MM.1S (cell line): ENCODE measurements at regions not wholly inside any gene's neighbourhood (a gene's known extent, or its start where the extent isn't known, plus 50 kb on each side); places are given as distances from the start of the nearest gene placed in this dataset.

Experiments used
- DNase-seq: peaks from one replicate; pipeline ENCODE4 v3.0.0-alpha.2; 2015
- H2AFZ ChIP-seq: fragments of 300-600 bp; sonication (generic); 2 replicates; pipeline ENCODE4 v1.6.0; 2016; ENCODE audit warnings: antibody characterized with exemption, low read length
- H3F3A ChIP-seq: fragments of 300-600 bp; sonication (generic); 2 replicates; pipeline ENCODE4 v1.6.1; 2016; ENCODE audit warnings: mild to moderate bottlenecking, antibody characterized with exemption, low read length, moderate library complexity, mixed read lengths; ENCODE audit not compliant: insufficient read depth
- H3K27ac ChIP-seq: fragments of 300-600 bp; sonication (generic); 2 replicates; pipeline ENCODE4 v1.5.1; 2016; ENCODE audit warnings: mild to moderate bottlenecking, low read length
- H3K27me3 ChIP-seq: fragments of 300-600 bp; sonication (generic); replicated peaks from 2 replicates; pipeline ENCODE4 v1.6.0; 2016; ENCODE audit warnings: low read length; ENCODE audit not compliant: insufficient read depth
- H3K36me3 ChIP-seq: fragments of 300-600 bp; sonication (generic); replicated peaks from 2 replicates; pipeline ENCODE4 v1.6.1; 2016; ENCODE audit warnings: mild to moderate bottlenecking, low read length, mixed read lengths; ENCODE audit not compliant: insufficient read depth
- H3K4me1 ChIP-seq: fragments of 300-600 bp; sonication (generic); 2 replicates; pipeline ENCODE4 v1.6.1; 2016; ENCODE audit warnings: low read length, mixed read lengths
- H3K4me2 ChIP-seq: fragments of 300-600 bp; sonication (generic); 2 replicates; pipeline ENCODE4 v1.6.0; 2016; ENCODE audit warnings: low read depth, low read length
- H3K4me3 ChIP-seq: fragments of 300-600 bp; sonication (generic); 2 replicates; pipeline ENCODE4 v1.5.1; 2016; ENCODE audit warnings: low read length, mixed read lengths
- H3K79me2 ChIP-seq: fragments of 300-600 bp; sonication (generic); 2 replicates; pipeline ENCODE4 v1.6.1; 2016; ENCODE audit warnings: mixed run types, low read length, mixed read lengths
- H3K9ac ChIP-seq: fragments of 300-600 bp; sonication (generic); 2 replicates; pipeline ENCODE4 v1.6.1; 2016; ENCODE audit warnings: low read length, mixed read lengths
- H3K9me2 ChIP-seq: fragments of 300-600 bp; sonication (generic); replicated peaks from 2 replicates; pipeline ENCODE4 v1.6.1; 2016; ENCODE audit warnings: mild to moderate bottlenecking, low read length, mixed read lengths; ENCODE audit not compliant: insufficient read depth
- H3K9me3 ChIP-seq: fragments of 300-600 bp; sonication (generic); replicated peaks from 2 replicates; pipeline ENCODE4 v1.6.1; 2016; ENCODE audit warnings: mild to moderate bottlenecking, low read length, mixed read lengths; ENCODE audit not compliant: insufficient read depth
- H4K20me1 ChIP-seq: fragments of 300-600 bp; sonication (generic); 2 replicates; pipeline ENCODE4 v1.6.1; 2016; ENCODE audit warnings: mild to moderate bottlenecking, low read length, moderate library complexity, mixed read lengths; ENCODE audit not compliant: insufficient read depth
- EZH2 ChIP-seq: fragments of 300-600 bp; sonication (generic); optimal IDR thresholded peaks from 2 replicates; pipeline ENCODE3; 2017; ENCODE audit warnings: low read depth, mild to moderate bottlenecking, antibody characterized with exemption, low read length, mixed read lengths
- EZH2phosphoT487 ChIP-seq: fragments of 300-600 bp; sonication (generic); IDR thresholded peaks from 2 replicates; pipeline ENCODE4 v1.6.1; 2018; ENCODE audit warnings: antibody characterized with exemption, low read length
- TF ChIP-seq, protein P1 (sequence below): fragments of 300-600 bp; sonication (generic); IDR thresholded peaks from 2 replicates; pipeline ENCODE4 v1.5.1; 2016; ENCODE audit warnings: antibody characterized with exemption, low read length, mixed read lengths

DNA sequence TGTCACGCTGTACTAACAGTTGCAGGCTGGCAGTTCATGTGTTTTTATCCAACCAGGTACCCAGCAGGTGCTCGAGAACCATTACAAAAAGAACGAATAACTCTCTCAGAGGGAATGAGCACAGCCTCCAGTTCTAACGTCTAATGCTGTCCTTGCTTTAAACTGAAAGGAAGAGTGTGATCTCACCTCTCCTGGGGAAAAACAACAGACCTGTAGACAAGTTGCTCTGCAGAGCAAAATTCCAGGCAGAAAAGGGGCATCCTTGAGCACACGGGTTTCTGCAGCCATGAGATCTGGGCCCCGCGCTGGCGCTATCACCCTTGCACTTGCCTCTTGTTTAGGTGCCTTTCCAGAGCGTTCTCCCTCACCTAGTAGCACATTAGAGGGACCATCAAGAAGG, 92.5 kb upstream of the DNAH5 start:
- no peaks in the 10 kb centered on the region for H3F3A ChIP-seq
- no peaks in the 10 kb centered on the region for H3K9me2 ChIP-seq
- no peaks in the 10 kb centered on the region for H3K79me2 ChIP-seq
- H3K4me3 ChIP-seq: no peak overlapping the region
- H4K20me1 ChIP-seq: no peaks in the 10 kb centered on the region
- no peaks in the 10 kb centered on the region for H3K9me3 ChIP-seq
- TF ChIP-seq, protein P1, sequence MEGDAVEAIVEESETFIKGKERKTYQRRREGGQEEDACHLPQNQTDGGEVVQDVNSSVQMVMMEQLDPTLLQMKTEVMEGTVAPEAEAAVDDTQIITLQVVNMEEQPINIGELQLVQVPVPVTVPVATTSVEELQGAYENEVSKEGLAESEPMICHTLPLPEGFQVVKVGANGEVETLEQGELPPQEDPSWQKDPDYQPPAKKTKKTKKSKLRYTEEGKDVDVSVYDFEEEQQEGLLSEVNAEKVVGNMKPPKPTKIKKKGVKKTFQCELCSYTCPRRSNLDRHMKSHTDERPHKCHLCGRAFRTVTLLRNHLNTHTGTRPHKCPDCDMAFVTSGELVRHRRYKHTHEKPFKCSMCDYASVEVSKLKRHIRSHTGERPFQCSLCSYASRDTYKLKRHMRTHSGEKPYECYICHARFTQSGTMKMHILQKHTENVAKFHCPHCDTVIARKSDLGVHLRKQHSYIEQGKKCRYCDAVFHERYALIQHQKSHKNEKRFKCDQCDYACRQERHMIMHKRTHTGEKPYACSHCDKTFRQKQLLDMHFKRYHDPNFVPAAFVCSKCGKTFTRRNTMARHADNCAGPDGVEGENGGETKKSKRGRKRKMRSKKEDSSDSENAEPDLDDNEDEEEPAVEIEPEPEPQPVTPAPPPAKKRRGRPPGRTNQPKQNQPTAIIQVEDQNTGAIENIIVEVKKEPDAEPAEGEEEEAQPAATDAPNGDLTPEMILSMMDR: no peak
- no peak for TF ChIP-seq EZH2phosphoT487
- no peak for TF ChIP-seq EZH2
- H3K27ac ChIP-seq: no peak overlapping the region
- H3K27me3 ChIP-seq: no peaks in the 10 kb centered on the region
- no peak overlapping the region for H2AFZ ChIP-seq
- H3K4me2 ChIP-seq: no peak overlapping the region
- no peak overlapping the region for H3K9ac ChIP-seq
- no peak for DNase-seq
- H3K36me3 ChIP-seq: no peaks in the 10 kb centered on the region
- H3K4me1 ChIP-seq: no peaks in the 10 kb centered on the region

DNA sequence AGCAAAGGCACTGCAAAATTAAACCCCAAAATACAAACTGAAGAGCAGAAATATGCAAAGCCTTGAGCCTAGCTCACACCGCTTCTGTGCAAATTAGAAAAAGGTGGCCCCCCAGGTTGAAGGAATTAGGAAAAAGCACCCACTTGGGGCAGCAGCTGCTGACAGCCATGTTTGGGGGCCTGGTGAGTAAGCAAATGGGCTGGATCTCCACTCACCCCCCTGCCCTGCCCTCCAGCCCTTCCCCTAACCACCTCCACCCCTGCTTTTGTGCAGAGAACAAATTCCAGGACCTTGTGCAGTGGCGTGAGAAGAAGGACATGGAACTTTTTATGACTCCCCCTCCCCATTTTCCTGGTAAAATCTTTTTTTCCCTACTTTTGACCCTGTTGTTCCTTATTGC, 92.0 kb upstream of the DNAH5 start:
- DNase-seq: no peak
- no peaks in the 10 kb centered on the region for H3K36me3 ChIP-seq
- no peaks in the 10 kb centered on the region for H3K27me3 ChIP-seq
- H3K9me2 ChIP-seq: no peaks in the 10 kb centered on the region
- H3K9me3 ChIP-seq: no peaks in the 10 kb centered on the region
- H3K4me3 ChIP-seq: no peak overlapping the region
- H3K79me2 ChIP-seq: no peaks in the 10 kb centered on the region
- H3K27ac ChIP-seq: no peak overlapping the region
- no peak overlapping the region for H3K9ac ChIP-seq
- H3K4me1 ChIP-seq: no peaks in the 10 kb centered on the region
- TF ChIP-seq EZH2: no peak
- TF ChIP-seq EZH2phosphoT487: no peak
- TF ChIP-seq, protein P1: no peak
- no peaks in the 10 kb centered on the region for H3F3A ChIP-seq
- H4K20me1 ChIP-seq: no peaks in the 10 kb centered on the region
- no peak overlapping the region for H3K4me2 ChIP-seq
- H2AFZ ChIP-seq: no peak overlapping the region

DNA sequence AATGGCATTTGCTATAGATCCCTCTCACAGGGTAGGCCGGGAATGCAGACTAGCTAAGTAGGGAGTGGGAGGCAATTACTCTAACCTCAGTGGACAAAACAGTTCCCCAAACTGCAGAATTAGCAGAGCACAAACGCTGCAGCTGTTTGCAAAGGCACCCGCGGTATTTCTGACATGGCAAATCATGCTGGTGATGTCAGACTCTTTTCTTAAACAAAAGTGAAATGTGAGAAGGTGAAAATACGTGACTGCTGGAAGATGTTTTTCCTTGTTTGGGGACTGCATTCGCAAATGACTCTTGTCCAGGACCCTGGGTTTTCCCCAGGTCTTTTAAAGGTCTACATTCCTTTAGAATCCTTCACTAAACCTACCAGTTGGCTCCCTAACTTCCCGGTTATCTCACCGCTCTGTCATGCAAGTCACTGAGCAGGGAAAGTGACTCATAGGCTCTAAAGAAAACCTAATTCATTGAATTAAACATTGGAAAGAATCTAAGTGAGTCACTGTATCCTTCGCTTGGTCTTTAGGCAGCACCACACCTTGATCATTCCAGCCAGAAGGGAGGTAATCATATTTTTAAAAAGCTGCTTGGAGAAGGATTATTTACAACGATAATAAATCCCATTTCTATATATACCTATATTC, 91.5 kb upstream of the DNAH5 start:
- peak overlapping the region; percentile 30 for H3K4me2 ChIP-seq
- no peak overlapping the region for H3K9ac ChIP-seq
- peak; percentile 14 for DNase-seq

More for the DNA sequence above, 91.5 kb upstream of the DNAH5 start:
- Histone ChIP-seq H3K27ac (no peak overlapping the region), H3K79me2 (no peaks in the 10 kb centered on the region), H2AFZ (no peak overlapping the region), H3F3A (no peaks in the 10 kb centered on the region), H3K4me1 (no peaks in the 10 kb centered on the region), H4K20me1 (no peaks in the 10 kb centered on the region), H3K9me3 (no peaks in the 10 kb centered on the region), H3K9me2 (no peaks in the 10 kb centered on the region), H3K36me3 (no peaks in the 10 kb centered on the region), H3K27me3 (no peaks in the 10 kb centered on the region), H3K4me3 (no peak overlapping the region)
- no peak for TF ChIP-seq EZH2phosphoT487
- no peak for TF ChIP-seq EZH2
- TF ChIP-seq, protein P1: no peak
